Right lobe of liver (tissue), 4 donors: ENCODE measurements at regions not wholly inside any gene's neighbourhood (a gene's known extent, or its start where the extent isn't known, plus 50 kb on each side); places are given as distances from the start of the nearest gene placed in this dataset.

ENCODE experiments used
- CTCF ChIP-seq, 4 donors: fragments of 200-600 bp in 3 of 4; fragments of 450-650 bp in 1 of 4; IDR thresholded peaks; one replicate each; pipeline versions ENCODE4 v1.5.1 to v1.8.0; 2016 to 2022; ENCODE audit warnings: antibody characterized with exemption in 4 of 4, mild to moderate bottlenecking in 2 of 4
- POLR2A ChIP-seq: fragments of 450-650 bp; IDR thresholded peaks from one replicate; pipeline ENCODE4 v1.6.1; 2017; ENCODE audit warnings: antibody characterized with exemption, mild to moderate bottlenecking
- donor health status: DM: no; HTN: no; CAD: no.
- donor health status: DM: no; HTN: no; CAD: no.
- donor health status: DM: no; HTN: yes; CAD: no.

GRCh38 chr14:66268802-66269334 lies 217.3 kb upstream of the CCDC196 start:
- no peak for TF ChIP-seq CTCF (IDR thresholded peaks at IDR 0.05)
- TF ChIP-seq POLR2A = no peak
